Nephron progenitor cell (in vitro differentiated cells): ENCODE measurements at regions not wholly inside any gene's neighbourhood (a gene's known extent, or its start where the extent isn't known, plus 50 kb on each side); places are given as distances from the start of the nearest gene placed in this dataset.

Source experiments
- DNase-seq: peaks from one replicate; pipeline ENCODE4 v3.0.0; 2021
- H3K27ac Mint-ChIP-seq: 2 replicates; pipeline ENCODE4 v1.8.0; 2021; ENCODE audit warnings: mild to moderate bottlenecking, moderate library complexity, mixed read lengths
- H3K27me3 Mint-ChIP-seq: 2 replicates; pipeline ENCODE4 v1.8.0; 2021; ENCODE audit warnings: mild to moderate bottlenecking, low read depth, mixed read lengths; ENCODE audit not compliant: poor library complexity
- H3K36me3 Mint-ChIP-seq: 2 replicates; pipeline ENCODE4 v1.8.0; 2021; ENCODE audit warnings: low read depth, mixed read lengths
- H3K4me1 Mint-ChIP-seq: 2 replicates; pipeline ENCODE4 v1.8.0; 2021; ENCODE audit warnings: mixed read lengths
- H3K4me3 Mint-ChIP-seq: 2 replicates; pipeline ENCODE4 v1.8.0; 2021; ENCODE audit warnings: mild to moderate bottlenecking, moderate library complexity, mixed read lengths
- H3K9me3 Mint-ChIP-seq: 2 replicates; pipeline ENCODE4 v1.8.0; 2021; ENCODE audit warnings: mild to moderate bottlenecking, moderate library complexity, mixed read lengths
- TF ChIP-seq, protein P1 (sequence below): fragments of 200-600 bp; sonication (generic); IDR thresholded peaks from 2 replicates; pipeline ENCODE4 v1.5.0; 2021; ENCODE audit warnings: antibody characterized with exemption

DNA sequence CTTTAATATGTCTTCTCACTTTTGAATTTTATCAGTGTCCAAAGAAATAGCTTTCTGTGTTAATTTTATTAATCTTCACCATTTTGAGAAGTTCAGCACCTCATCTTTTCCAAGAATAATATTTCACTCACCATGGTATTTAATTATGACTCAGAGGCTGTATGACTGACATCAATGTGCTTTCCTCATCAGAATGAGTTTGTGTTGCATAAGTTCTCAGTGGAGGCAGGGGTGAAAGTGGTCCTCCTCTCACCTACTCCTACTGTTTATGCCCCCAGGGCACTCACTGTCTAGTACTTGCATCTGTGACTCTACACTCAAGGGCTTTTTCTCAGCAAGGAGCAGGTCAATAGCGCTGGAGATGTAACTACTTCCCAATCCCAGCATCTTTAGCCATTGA is 905.3 kb upstream of the INTU start:
- H3K4me1 Mint-ChIP-seq = no peaks in the 10 kb centered on the region
- TF ChIP-seq, protein P1, sequence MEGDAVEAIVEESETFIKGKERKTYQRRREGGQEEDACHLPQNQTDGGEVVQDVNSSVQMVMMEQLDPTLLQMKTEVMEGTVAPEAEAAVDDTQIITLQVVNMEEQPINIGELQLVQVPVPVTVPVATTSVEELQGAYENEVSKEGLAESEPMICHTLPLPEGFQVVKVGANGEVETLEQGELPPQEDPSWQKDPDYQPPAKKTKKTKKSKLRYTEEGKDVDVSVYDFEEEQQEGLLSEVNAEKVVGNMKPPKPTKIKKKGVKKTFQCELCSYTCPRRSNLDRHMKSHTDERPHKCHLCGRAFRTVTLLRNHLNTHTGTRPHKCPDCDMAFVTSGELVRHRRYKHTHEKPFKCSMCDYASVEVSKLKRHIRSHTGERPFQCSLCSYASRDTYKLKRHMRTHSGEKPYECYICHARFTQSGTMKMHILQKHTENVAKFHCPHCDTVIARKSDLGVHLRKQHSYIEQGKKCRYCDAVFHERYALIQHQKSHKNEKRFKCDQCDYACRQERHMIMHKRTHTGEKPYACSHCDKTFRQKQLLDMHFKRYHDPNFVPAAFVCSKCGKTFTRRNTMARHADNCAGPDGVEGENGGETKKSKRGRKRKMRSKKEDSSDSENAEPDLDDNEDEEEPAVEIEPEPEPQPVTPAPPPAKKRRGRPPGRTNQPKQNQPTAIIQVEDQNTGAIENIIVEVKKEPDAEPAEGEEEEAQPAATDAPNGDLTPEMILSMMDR = no peak
- H3K9me3 Mint-ChIP-seq = no peaks in the 10 kb centered on the region
- H3K4me3 Mint-ChIP-seq = no peak overlapping the region
- H3K36me3 Mint-ChIP-seq = no peaks in the 10 kb centered on the region
- DNase-seq = no peak
- H3K27ac Mint-ChIP-seq = no peak overlapping the region
- peaks cover 3% of the 10 kb centered on the region for H3K27me3 Mint-ChIP-seq

- H3K27me3 Mint-ChIP-seq = peaks cover 3% of the 10 kb centered on the region
- no peaks in the 10 kb centered on the region for H3K36me3 Mint-ChIP-seq
- no peaks in the 10 kb centered on the region for H3K4me1 Mint-ChIP-seq
- DNase-seq = no peak
- no peak overlapping the region for H3K4me3 Mint-ChIP-seq
- H3K27ac Mint-ChIP-seq = no peak overlapping the region
- H3K9me3 Mint-ChIP-seq = no peaks in the 10 kb centered on the region
- TF ChIP-seq, protein P1 = no peak
Measured at GRCh38 chr4:126731062-126731461, 901.7 kb upstream of the INTU start.

- Mint-ChIP-seq H3K27me3 (peaks cover 3% of the 10 kb centered on the region), H3K4me1 (no peaks in the 10 kb centered on the region), H3K27ac (no peak overlapping the region), H3K36me3 (no peaks in the 10 kb centered on the region), H3K4me3 (no peak overlapping the region), H3K9me3 (no peaks in the 10 kb centered on the region)
- TF ChIP-seq, protein P1 = no peak
- DNase-seq = no peak
Measured at GRCh38 chr4:126733301-126733700, 899.5 kb upstream of the INTU start.

GRCh38 chr4:126734465-126734864 is 898.3 kb upstream of the INTU start:
- no peaks in the 10 kb centered on the region for H3K4me1 Mint-ChIP-seq
- H3K27ac Mint-ChIP-seq = no peak overlapping the region
- no peaks in the 10 kb centered on the region for H3K9me3 Mint-ChIP-seq
- no peak overlapping the region for H3K4me3 Mint-ChIP-seq
- peaks cover 3% of the 10 kb centered on the region for H3K27me3 Mint-ChIP-seq
- no peak for DNase-seq
- TF ChIP-seq, protein P1 = no peak
- H3K36me3 Mint-ChIP-seq = no peaks in the 10 kb centered on the region

DNA sequence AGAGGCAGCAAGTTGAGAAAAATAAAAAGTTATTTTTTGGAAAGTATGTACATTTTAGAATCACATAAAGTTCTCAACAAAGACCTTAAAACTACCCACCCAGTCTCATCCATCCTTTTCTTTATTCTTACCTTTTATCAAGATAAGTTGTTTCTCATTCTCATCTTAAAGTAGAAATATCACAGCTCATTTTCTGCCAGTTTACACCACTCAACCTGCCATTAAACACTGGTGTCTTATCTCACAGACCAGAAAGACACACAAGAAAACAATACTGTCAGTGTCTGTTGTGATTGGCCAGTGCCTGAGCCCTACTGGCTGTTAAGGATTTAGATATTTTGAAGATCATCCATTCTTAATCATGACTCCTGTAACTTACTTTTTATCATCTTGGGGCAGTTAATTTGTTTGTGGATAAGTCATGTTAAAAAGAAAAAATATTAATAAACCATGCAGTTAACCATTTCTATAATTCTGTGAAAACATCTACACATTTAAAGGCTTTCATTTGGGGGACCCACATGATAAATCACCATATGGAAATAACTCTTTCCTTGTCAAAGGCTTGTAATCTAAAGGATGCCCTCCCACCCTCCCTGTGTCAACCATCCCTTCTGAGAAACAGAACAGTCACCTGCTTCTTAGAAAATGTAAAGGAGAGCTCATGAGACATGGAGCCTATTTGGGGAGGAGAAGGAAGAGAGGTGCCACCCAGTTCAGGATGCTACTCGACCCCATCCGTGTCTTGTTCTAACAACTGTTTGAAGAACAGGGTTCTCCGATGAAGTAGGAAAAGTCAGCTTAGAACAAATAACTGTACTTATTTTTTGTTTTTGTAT is 897.2 kb upstream of the INTU start:
- no peak overlapping the region for H3K4me3 Mint-ChIP-seq
- no peaks in the 10 kb centered on the region for H3K36me3 Mint-ChIP-seq
- no peak for DNase-seq
- H3K9me3 Mint-ChIP-seq = no peaks in the 10 kb centered on the region
- peaks cover 1% of the 10 kb centered on the region for H3K4me1 Mint-ChIP-seq
- TF ChIP-seq, protein P1 = no peak
- H3K27ac Mint-ChIP-seq = no peak overlapping the region
- H3K27me3 Mint-ChIP-seq = peaks cover 3% of the 10 kb centered on the region

- H3K4me3 Mint-ChIP-seq = no peak overlapping the region
- H3K27me3 Mint-ChIP-seq = peaks cover 3% of the 10 kb centered on the region
Measured at GRCh38 chr4:126736133-126736518, 896.6 kb upstream of the INTU start.

More at GRCh38 chr4:126736133-126736518, 896.6 kb upstream of the INTU start:
- H3K4me1 Mint-ChIP-seq = peaks cover 5% of the 10 kb centered on the region
- no peak for DNase-seq
- no peak overlapping the region for H3K27ac Mint-ChIP-seq
- no peaks in the 10 kb centered on the region for H3K9me3 Mint-ChIP-seq
- TF ChIP-seq, protein P1 = no peak
- H3K36me3 Mint-ChIP-seq = no peaks in the 10 kb centered on the region
